GM12878 (cell line): ENCODE measurements at regions not wholly inside any gene's neighbourhood (a gene's known extent, or its start where the extent isn't known, plus 50 kb on each side); places are given as distances from the start of the nearest gene placed in this dataset.

Experiments
- CBFB ChIP-seq: IDR thresholded peaks from 2 replicates; pipeline ENCODE4 v1.6.1; 2016; ENCODE audit warnings: antibody characterized with exemption, low read depth
- CHD4 ChIP-seq: fragments of 200-600 bp; sonication (generic); IDR thresholded peaks from 2 replicates; pipeline ENCODE4 v1.6.1; 2016; ENCODE audit warnings: mild to moderate bottlenecking
- FOS ChIP-seq: IDR thresholded peaks from 3 replicates; pipeline ENCODE4 v1.6.1; 2011; ENCODE audit warnings: borderline replicate concordance; ENCODE audit not compliant: insufficient read length; ENCODE audit errors: extremely low read depth
- POLR2A ChIP-seq: IDR thresholded peaks from 2 replicates; pipeline ENCODE4 v1.6.1; 2011; ENCODE audit warnings: low read depth, mild to moderate bottlenecking, low read length
- POLR2AphosphoS2 ChIP-seq: IDR thresholded peaks from 2 replicates; pipeline ENCODE4 v1.6.1; 2011; ENCODE audit warnings: low read depth, mild to moderate bottlenecking, low read length, improper control_type of control experiment, moderate library complexity
- SP1 ChIP-seq: IDR thresholded peaks from one replicate; pipeline ENCODE4 v1.6.1; 2011; ENCODE audit warnings: low read depth, low read length

- TF ChIP-seq SP1 = no peak
- no peak for TF ChIP-seq FOS
- no peak for TF ChIP-seq POLR2A
- TF ChIP-seq CBFB = no peak
- TF ChIP-seq CHD4 = no peak
- no peak for TF ChIP-seq POLR2AphosphoS2
These were observed 466.1 kb downstream of the SPATA31D1 start for GRCh38 chr9:82454509-82455190.
